Activated T-cell treated with anti-CD3 and anti-CD28 coated beads for 1 hour (primary cell): ENCODE measurements at regions not wholly inside any gene's neighbourhood (a gene's known extent, or its start where the extent isn't known, plus 50 kb on each side); places are given as distances from the start of the nearest gene placed in this dataset.

Source experiments
- DNase-seq: peaks from one replicate; pipeline ENCODE4 v3.0.0-alpha.2; 2020; ENCODE audit warnings: low read depth

- DNase-seq: no peak
These were observed 178.8 kb upstream of the PRDM1 start for GRCh38 chr6:105907301-105907700.

- DNase-seq: no peak
These were observed 183.6 kb upstream of the PRDM1 start for GRCh38 chr6:105902401-105903031.

GRCh38 chr6:105901583-105901982 is 184.6 kb upstream of the PRDM1 start:
- DNase-seq: no peak

GRCh38 chr6:105900125-105900937 is 185.8 kb upstream of the PRDM1 start:
- DNase-seq: no peak

- no peak for DNase-seq
These were observed 187.8 kb upstream of the PRDM1 start for GRCh38 chr6:105898286-105898685.

GRCh38 chr6:105897131-105897530 is 189.0 kb upstream of the PRDM1 start:
- DNase-seq: no peak

- DNase-seq: no peak
These were observed 189.4 kb upstream of the PRDM1 start for GRCh38 chr6:105896821-105897095.

GRCh38 chr6:105896052-105896820 is 189.9 kb upstream of the PRDM1 start:
- no peak for DNase-seq

GRCh38 chr6:105894556-105894955 is 191.6 kb upstream of the PRDM1 start:
- no peak for DNase-seq

GRCh38 chr6:105893741-105894140 is 192.4 kb upstream of the PRDM1 start:
- no peak for DNase-seq

GRCh38 chr6:105892577-105893262 is 193.4 kb upstream of the PRDM1 start:
- DNase-seq: no peak

- DNase-seq: no peak
These were observed 195.5 kb upstream of the PRDM1 start for GRCh38 chr6:105890521-105891244.

- DNase-seq: no peak
These were observed 196.2 kb upstream of the PRDM1 start for GRCh38 chr6:105889902-105890301.

GRCh38 chr6:105886814-105887544 is 199.2 kb upstream of the PRDM1 start:
- no peak for DNase-seq

GRCh38 chr6:105886066-105886813 is 199.9 kb upstream of the PRDM1 start:
- no peak for DNase-seq

- DNase-seq: no peak
These were observed 201.7 kb upstream of the PRDM1 start for GRCh38 chr6:105884426-105884825.

GRCh38 chr6:105884011-105884410 is 202.1 kb upstream of the PRDM1 start:
- DNase-seq: no peak

GRCh38 chr6:105882828-105883227 is 203.3 kb upstream of the PRDM1 start:
- DNase-seq: no peak

GRCh38 chr6:105882121-105882803 is 203.9 kb upstream of the PRDM1 start:
- DNase-seq: no peak

- no peak for DNase-seq
These were observed 204.5 kb upstream of the PRDM1 start for GRCh38 chr6:105881608-105882007.
